GM23338 (cell line): ENCODE measurements at regions not wholly inside any gene's neighbourhood (a gene's known extent, or its start where the extent isn't known, plus 50 kb on each side); places are given as distances from the start of the nearest gene placed in this dataset.

Experiments used
- ATAC-seq: fragments of 200-7000 bp; cut with Tn5 transposase; 3 replicates; pipeline ENCODE4 v1.9.1; 2020
- DNase-seq: peaks from one replicate; pipeline ENCODE4 v3.0.0-alpha.2; 2015; ENCODE audit warnings: low spot score
- H2AFZ ChIP-seq: fragments of 200-600 bp; sonication (generic); 2 replicates; pipeline ENCODE4 v1.8.0; 2016; ENCODE audit warnings: antibody characterized with exemption, mild to moderate bottlenecking, moderate library complexity
- H3F3A ChIP-seq: fragments of 200-600 bp; sonication (generic); replicated peaks from 2 replicates; pipeline ENCODE4 v1.8.0; 2017; ENCODE audit warnings: antibody characterized with exemption, mixed run types, low read depth
- H3K27ac ChIP-seq: fragments of 200-600 bp; sonication (generic); 2 replicates; pipeline ENCODE4 v1.6.1; 2016; ENCODE audit warnings: low read depth
- H3K27me3 ChIP-seq: fragments of 200-600 bp; sonication (generic); 2 replicates; pipeline ENCODE4 v1.8.0; 2016; ENCODE audit warnings: mild to moderate bottlenecking, mixed run types, moderate library complexity; ENCODE audit not compliant: insufficient read depth
- H3K36me3 ChIP-seq: fragments of 200-600 bp; sonication (generic); 2 replicates; pipeline ENCODE4 v1.8.0; 2016; ENCODE audit warnings: mild to moderate bottlenecking; ENCODE audit not compliant: insufficient read depth
- H3K4me1 ChIP-seq: fragments of 200-600 bp; sonication (generic); 2 replicates; pipeline ENCODE4 v1.8.0; 2016; ENCODE audit warnings: mild to moderate bottlenecking, moderate library complexity; ENCODE audit not compliant: insufficient read depth
- H3K4me2 ChIP-seq: fragments of 200-600 bp; sonication (generic); 2 replicates; pipeline ENCODE4 v1.7.1; 2017; ENCODE audit warnings: mixed run types
- H3K4me3 ChIP-seq: fragments of 200-600 bp; sonication (generic); 2 replicates; pipeline ENCODE4 v1.6.1; 2016; ENCODE audit warnings: mixed run types
- H3K79me2 ChIP-seq: fragments of 200-600 bp; sonication (generic); replicated peaks from 2 replicates; pipeline ENCODE4 v1.8.0; 2017; ENCODE audit warnings: mild to moderate bottlenecking; ENCODE audit not compliant: insufficient read depth
- H3K9me2 ChIP-seq: fragments of 200-600 bp; sonication (generic); 2 replicates; pipeline ENCODE4 v1.8.0; 2017; ENCODE audit not compliant: insufficient read depth
- H4K20me1 ChIP-seq: fragments of 200-600 bp; sonication (generic); replicated peaks from 2 replicates; pipeline ENCODE4 v1.8.0; 2017; ENCODE audit warnings: mild to moderate bottlenecking; ENCODE audit not compliant: insufficient read depth
- H3K27ac Mint-ChIP-seq: 2 replicates; pipeline ENCODE4 v1.8.0; 2020; ENCODE audit warnings: inconsistent platforms, mild to moderate bottlenecking, moderate library complexity, mixed read lengths
- H3K27me3 Mint-ChIP-seq: 3 replicates; pipeline ENCODE4 v1.8.0; 2022; ENCODE audit warnings: low read depth, mild to moderate bottlenecking, moderate library complexity, mixed read lengths, inconsistent platforms; ENCODE audit not compliant: insufficient read depth, poor library complexity
- H3K36me3 Mint-ChIP-seq: 3 replicates; pipeline ENCODE4 v1.8.0; 2021; ENCODE audit warnings: low read depth, mild to moderate bottlenecking, inconsistent platforms, moderate library complexity, mixed read lengths
- H3K4me1 Mint-ChIP-seq: 3 replicates; pipeline ENCODE4 v1.8.0; 2020; ENCODE audit warnings: mild to moderate bottlenecking, inconsistent platforms, mixed read lengths
- H3K4me3 Mint-ChIP-seq: 3 replicates; pipeline ENCODE4 v1.8.0; 2021; ENCODE audit warnings: moderate library complexity, mild to moderate bottlenecking, inconsistent platforms, mixed read lengths
- H3K9me3 Mint-ChIP-seq: 3 replicates; pipeline ENCODE4 v1.8.0; 2020; ENCODE audit warnings: moderate library complexity, mild to moderate bottlenecking, inconsistent platforms, mixed read lengths
- CREB1 ChIP-seq: fragments of 250-450 bp; sonication (Bioruptor Pico); IDR thresholded peaks from 2 replicates; pipeline ENCODE4 v1.5.0; 2020; ENCODE audit warnings: low read depth, mild to moderate bottlenecking, moderate library complexity
- ETS1 ChIP-seq: IDR thresholded peaks from 2 replicates; pipeline ENCODE4 v1.6.1; 2016; ENCODE audit warnings: antibody characterized with exemption
- EZH2 ChIP-seq: fragments of 200-600 bp; sonication (generic); IDR thresholded peaks from one replicate; pipeline ENCODE4 v1.8.0; 2017; ENCODE audit warnings: antibody characterized with exemption, mild to moderate bottlenecking, low read depth; ENCODE audit not compliant: unreplicated experiment
- EZH2phosphoT487 ChIP-seq: fragments of 200-600 bp; sonication (generic); IDR thresholded peaks from one replicate; pipeline ENCODE4 v1.8.1; 2018; ENCODE audit warnings: antibody characterized with exemption; ENCODE audit not compliant: unreplicated experiment
- JUNB ChIP-seq: IDR thresholded peaks from one replicate; pipeline ENCODE4 v1.6.1; 2016; ENCODE audit warnings: antibody characterized with exemption; ENCODE audit not compliant: unreplicated experiment
- NANOG ChIP-seq: IDR thresholded peaks from 2 replicates; pipeline ENCODE4 v1.6.1; 2016; ENCODE audit warnings: antibody characterized with exemption, borderline replicate concordance
- POLR2AphosphoS5 ChIP-seq: IDR thresholded peaks from 2 replicates; pipeline ENCODE4 v1.6.1; 2016; ENCODE audit warnings: antibody characterized with exemption, low read depth
- STAT1 ChIP-seq: IDR thresholded peaks from one replicate; pipeline ENCODE4 v1.6.1; 2016; ENCODE audit warnings: antibody characterized with exemption; ENCODE audit not compliant: unreplicated experiment
- ZNF114 ChIP-seq: fragments of 250-450 bp; sonication (Bioruptor Pico); IDR thresholded peaks from 2 replicates; pipeline ENCODE4 v1.5.0; 2020; ENCODE audit warnings: mild to moderate bottlenecking, moderate library complexity
- ZNF331 ChIP-seq: fragments of 250-450 bp; sonication (Bioruptor Pico); IDR thresholded peaks from 2 replicates; pipeline ENCODE4 v1.5.0; 2020; ENCODE audit warnings: low read depth, mild to moderate bottlenecking, moderate library complexity
- TF ChIP-seq, protein P1 (sequence below): fragments of 250-450 bp; sonication (Bioruptor Pico); IDR thresholded peaks from 2 replicates; pipeline ENCODE4 v1.5.0; 2020; ENCODE audit warnings: mild to moderate bottlenecking, moderate library complexity
- TF ChIP-seq, protein P2 (sequence below), 2 experiments: fragments of 200-600 bp in 1 of 2; sonication (generic) in 1 of 2; conservative IDR thresholded peaks; 2 replicates each; pipeline versions ENCODE4 v1.5.1 to v1.6.1; 2016 to 2017; ENCODE audit warnings: antibody characterized with exemption in 2 of 2, low read depth in 2 of 2, mild to moderate bottlenecking in 2 of 2, moderate library complexity in 1 of 2
- TF ChIP-seq, protein P3 (sequence below): IDR thresholded peaks from one replicate; pipeline ENCODE4 v1.6.1; 2018; ENCODE audit warnings: antibody characterized with exemption; ENCODE audit not compliant: unreplicated experiment

GRCh38 chr12:113552760-113553159, 81.1 kb upstream of the LHX5 start:
- H3K36me3 ChIP-seq, result 0 out of 2 replicates have a peak, but pooled peaks cover 3% of the 10 kb centered on the region
- ATAC-seq (no peak), DNase-seq (no peak)
- no peaks in the 10 kb centered on the region for H3F3A ChIP-seq
- Mint-ChIP-seq H3K4me1 (peaks cover 1% of the 10 kb centered on the region; the same call in 1 of the 3 replicates), H3K36me3 (no peaks in the 10 kb centered on the region), H3K9me3 (peaks cover 9% of the 10 kb centered on the region; the same call in 2 of the 3 replicates), H3K27me3 (peaks cover 3% of the 10 kb centered on the region), H3K27ac (no peak overlapping the region), H3K4me3 (no peak overlapping the region)
- H3K27me3 ChIP-seq, result 0 out of 2 replicates have a peak, but pooled peaks cover 5% of the 10 kb centered on the region
- H4K20me1 ChIP-seq, result no peaks in the 10 kb centered on the region
- H3K4me3 ChIP-seq, result no peak overlapping the region
- H3K9me2 ChIP-seq, result peaks cover 3% of the 10 kb centered on the region; the same call in 1 of the 2 replicates
- no peak overlapping the region for H3K27ac ChIP-seq
- no peak for TF ChIP-seq ZNF331 (CRISPR knock-in tag)
- TF ChIP-seq ZNF114, result no peak
- TF ChIP-seq CREB1, result no peak
- TF ChIP-seq, protein P1, sequence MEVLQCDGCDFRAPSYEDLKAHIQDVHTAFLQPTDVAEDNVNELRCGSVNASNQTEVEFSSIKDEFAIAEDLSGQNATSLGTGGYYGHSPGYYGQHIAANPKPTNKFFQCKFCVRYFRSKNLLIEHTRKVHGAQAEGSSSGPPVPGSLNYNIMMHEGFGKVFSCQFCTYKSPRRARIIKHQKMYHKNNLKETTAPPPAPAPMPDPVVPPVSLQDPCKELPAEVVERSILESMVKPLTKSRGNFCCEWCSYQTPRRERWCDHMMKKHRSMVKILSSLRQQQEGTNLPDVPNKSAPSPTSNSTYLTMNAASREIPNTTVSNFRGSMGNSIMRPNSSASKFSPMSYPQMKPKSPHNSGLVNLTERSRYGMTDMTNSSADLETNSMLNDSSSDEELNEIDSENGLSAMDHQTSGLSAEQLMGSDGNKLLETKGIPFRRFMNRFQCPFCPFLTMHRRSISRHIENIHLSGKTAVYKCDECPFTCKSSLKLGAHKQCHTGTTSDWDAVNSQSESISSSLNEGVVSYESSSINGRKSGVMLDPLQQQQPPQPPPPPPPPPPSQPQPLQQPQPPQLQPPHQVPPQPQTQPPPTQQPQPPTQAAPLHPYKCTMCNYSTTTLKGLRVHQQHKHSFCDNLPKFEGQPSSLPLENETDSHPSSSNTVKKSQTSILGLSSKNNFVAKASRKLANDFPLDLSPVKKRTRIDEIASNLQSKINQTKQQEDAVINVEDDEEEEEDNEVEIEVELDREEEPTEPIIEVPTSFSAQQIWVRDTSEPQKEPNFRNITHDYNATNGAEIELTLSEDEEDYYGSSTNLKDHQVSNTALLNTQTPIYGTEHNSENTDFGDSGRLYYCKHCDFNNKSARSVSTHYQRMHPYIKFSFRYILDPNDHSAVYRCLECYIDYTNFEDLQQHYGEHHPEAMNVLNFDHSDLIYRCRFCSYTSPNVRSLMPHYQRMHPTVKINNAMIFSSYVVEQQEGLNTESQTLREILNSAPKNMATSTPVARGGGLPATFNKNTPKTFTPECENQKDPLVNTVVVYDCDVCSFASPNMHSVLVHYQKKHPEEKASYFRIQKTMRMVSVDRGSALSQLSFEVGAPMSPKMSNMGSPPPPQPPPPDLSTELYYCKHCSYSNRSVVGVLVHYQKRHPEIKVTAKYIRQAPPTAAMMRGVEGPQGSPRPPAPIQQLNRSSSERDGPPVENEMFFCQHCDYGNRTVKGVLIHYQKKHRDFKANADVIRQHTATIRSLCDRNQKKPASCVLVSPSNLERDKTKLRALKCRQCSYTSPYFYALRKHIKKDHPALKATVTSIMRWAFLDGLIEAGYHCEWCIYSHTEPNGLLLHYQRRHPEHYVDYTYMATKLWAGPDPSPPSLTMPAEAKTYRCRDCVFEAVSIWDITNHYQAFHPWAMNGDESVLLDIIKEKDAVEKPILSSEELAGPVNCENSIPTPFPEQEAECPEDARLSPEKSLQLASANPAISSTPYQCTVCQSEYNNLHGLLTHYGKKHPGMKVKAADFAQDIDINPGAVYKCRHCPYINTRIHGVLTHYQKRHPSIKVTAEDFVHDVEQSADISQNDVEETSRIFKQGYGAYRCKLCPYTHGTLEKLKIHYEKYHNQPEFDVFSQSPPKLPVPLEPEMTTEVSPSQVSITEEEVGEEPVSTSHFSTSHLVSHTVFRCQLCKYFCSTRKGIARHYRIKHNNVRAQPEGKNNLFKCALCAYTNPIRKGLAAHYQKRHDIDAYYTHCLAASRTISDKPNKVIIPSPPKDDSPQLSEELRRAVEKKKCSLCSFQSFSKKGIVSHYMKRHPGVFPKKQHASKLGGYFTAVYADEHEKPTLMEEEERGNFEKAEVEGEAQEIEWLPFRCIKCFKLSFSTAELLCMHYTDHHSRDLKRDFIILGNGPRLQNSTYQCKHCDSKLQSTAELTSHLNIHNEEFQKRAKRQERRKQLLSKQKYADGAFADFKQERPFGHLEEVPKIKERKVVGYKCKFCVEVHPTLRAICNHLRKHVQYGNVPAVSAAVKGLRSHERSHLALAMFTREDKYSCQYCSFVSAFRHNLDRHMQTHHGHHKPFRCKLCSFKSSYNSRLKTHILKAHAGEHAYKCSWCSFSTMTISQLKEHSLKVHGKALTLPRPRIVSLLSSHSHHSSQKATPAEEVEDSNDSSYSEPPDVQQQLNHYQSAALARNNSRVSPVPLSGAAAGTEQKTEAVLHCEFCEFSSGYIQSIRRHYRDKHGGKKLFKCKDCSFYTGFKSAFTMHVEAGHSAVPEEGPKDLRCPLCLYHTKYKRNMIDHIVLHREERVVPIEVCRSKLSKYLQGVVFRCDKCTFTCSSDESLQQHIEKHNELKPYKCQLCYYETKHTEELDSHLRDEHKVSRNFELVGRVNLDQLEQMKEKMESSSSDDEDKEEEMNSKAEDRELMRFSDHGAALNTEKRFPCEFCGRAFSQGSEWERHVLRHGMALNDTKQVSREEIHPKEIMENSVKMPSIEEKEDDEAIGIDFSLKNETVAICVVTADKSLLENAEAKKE (CRISPR knock-in tag), result no peak
- TF ChIP-seq ETS1, result no peak
- TF ChIP-seq POLR2AphosphoS5, result no peak
- no peak for TF ChIP-seq EZH2phosphoT487
- TF ChIP-seq, protein P2, sequence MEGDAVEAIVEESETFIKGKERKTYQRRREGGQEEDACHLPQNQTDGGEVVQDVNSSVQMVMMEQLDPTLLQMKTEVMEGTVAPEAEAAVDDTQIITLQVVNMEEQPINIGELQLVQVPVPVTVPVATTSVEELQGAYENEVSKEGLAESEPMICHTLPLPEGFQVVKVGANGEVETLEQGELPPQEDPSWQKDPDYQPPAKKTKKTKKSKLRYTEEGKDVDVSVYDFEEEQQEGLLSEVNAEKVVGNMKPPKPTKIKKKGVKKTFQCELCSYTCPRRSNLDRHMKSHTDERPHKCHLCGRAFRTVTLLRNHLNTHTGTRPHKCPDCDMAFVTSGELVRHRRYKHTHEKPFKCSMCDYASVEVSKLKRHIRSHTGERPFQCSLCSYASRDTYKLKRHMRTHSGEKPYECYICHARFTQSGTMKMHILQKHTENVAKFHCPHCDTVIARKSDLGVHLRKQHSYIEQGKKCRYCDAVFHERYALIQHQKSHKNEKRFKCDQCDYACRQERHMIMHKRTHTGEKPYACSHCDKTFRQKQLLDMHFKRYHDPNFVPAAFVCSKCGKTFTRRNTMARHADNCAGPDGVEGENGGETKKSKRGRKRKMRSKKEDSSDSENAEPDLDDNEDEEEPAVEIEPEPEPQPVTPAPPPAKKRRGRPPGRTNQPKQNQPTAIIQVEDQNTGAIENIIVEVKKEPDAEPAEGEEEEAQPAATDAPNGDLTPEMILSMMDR (conservative IDR thresholded peaks at IDR 0.05; ENCODE audit: low read depth in 2 of 2), result no peak
- no peak for TF ChIP-seq STAT1
- no peak for TF ChIP-seq JUNB
- no peak for TF ChIP-seq EZH2
- TF ChIP-seq, protein P3, sequence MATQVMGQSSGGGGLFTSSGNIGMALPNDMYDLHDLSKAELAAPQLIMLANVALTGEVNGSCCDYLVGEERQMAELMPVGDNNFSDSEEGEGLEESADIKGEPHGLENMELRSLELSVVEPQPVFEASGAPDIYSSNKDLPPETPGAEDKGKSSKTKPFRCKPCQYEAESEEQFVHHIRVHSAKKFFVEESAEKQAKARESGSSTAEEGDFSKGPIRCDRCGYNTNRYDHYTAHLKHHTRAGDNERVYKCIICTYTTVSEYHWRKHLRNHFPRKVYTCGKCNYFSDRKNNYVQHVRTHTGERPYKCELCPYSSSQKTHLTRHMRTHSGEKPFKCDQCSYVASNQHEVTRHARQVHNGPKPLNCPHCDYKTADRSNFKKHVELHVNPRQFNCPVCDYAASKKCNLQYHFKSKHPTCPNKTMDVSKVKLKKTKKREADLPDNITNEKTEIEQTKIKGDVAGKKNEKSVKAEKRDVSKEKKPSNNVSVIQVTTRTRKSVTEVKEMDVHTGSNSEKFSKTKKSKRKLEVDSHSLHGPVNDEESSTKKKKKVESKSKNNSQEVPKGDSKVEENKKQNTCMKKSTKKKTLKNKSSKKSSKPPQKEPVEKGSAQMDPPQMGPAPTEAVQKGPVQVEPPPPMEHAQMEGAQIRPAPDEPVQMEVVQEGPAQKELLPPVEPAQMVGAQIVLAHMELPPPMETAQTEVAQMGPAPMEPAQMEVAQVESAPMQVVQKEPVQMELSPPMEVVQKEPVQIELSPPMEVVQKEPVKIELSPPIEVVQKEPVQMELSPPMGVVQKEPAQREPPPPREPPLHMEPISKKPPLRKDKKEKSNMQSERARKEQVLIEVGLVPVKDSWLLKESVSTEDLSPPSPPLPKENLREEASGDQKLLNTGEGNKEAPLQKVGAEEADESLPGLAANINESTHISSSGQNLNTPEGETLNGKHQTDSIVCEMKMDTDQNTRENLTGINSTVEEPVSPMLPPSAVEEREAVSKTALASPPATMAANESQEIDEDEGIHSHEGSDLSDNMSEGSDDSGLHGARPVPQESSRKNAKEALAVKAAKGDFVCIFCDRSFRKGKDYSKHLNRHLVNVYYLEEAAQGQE, result no peak
- TF ChIP-seq NANOG, result no peak
- H3K79me2 ChIP-seq, result no peaks in the 10 kb centered on the region
- H2AFZ ChIP-seq, result no peak overlapping the region
- no peak overlapping the region for H3K4me2 ChIP-seq
- H3K4me1 ChIP-seq, result no peaks in the 10 kb centered on the region
